ENCODE measurements at regions not wholly inside any gene's neighbourhood (a gene's known extent, or its start where the extent isn't known, plus 50 kb on each side); places are given as distances from the start of the nearest gene placed in this dataset.

- no peak for TF ChIP-seq HOXC10 (CRISPR knock-in tag; IDR thresholded peaks at IDR 0.05)
- TF ChIP-seq ZNF501 (tag by site-specific recombination; IDR thresholded peaks at IDR 0.05): no peak
- TF ChIP-seq, protein P1, sequence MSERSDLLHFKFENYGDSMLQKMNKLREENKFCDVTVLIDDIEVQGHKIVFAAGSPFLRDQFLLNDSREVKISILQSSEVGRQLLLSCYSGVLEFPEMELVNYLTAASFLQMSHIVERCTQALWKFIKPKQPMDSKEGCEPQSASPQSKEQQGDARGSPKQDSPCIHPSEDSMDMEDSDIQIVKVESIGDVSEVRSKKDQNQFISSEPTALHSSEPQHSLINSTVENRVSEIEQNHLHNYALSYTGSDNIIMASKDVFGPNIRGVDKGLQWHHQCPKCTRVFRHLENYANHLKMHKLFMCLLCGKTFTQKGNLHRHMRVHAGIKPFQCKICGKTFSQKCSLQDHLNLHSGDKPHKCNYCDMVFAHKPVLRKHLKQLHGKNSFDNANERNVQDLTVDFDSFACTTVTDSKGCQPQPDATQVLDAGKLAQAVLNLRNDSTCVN (tag by site-specific recombination; optimal IDR thresholded peaks at IDR 0.05): no peak
- TF ChIP-seq ZNF362 (tag by site-specific recombination; IDR thresholded peaks at IDR 0.05): no peak
- TF ChIP-seq, protein P2, sequence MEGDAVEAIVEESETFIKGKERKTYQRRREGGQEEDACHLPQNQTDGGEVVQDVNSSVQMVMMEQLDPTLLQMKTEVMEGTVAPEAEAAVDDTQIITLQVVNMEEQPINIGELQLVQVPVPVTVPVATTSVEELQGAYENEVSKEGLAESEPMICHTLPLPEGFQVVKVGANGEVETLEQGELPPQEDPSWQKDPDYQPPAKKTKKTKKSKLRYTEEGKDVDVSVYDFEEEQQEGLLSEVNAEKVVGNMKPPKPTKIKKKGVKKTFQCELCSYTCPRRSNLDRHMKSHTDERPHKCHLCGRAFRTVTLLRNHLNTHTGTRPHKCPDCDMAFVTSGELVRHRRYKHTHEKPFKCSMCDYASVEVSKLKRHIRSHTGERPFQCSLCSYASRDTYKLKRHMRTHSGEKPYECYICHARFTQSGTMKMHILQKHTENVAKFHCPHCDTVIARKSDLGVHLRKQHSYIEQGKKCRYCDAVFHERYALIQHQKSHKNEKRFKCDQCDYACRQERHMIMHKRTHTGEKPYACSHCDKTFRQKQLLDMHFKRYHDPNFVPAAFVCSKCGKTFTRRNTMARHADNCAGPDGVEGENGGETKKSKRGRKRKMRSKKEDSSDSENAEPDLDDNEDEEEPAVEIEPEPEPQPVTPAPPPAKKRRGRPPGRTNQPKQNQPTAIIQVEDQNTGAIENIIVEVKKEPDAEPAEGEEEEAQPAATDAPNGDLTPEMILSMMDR (tag by site-specific recombination; IDR thresholded peaks at IDR 0.05): no peak
- TF ChIP-seq, protein P3, sequence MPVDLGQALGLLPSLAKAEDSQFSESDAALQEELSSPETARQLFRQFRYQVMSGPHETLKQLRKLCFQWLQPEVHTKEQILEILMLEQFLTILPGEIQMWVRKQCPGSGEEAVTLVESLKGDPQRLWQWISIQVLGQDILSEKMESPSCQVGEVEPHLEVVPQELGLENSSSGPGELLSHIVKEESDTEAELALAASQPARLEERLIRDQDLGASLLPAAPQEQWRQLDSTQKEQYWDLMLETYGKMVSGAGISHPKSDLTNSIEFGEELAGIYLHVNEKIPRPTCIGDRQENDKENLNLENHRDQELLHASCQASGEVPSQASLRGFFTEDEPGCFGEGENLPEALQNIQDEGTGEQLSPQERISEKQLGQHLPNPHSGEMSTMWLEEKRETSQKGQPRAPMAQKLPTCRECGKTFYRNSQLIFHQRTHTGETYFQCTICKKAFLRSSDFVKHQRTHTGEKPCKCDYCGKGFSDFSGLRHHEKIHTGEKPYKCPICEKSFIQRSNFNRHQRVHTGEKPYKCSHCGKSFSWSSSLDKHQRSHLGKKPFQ (tag by site-specific recombination; IDR thresholded peaks at IDR 0.05): no peak
- no peak for TF ChIP-seq YY1 (tag by site-specific recombination; IDR thresholded peaks at IDR 0.05)
- no peak for TF ChIP-seq MYNN (tag by site-specific recombination; IDR thresholded peaks at IDR 0.05; ENCODE audit: borderline replicate concordance)
- TF ChIP-seq, protein P4, sequence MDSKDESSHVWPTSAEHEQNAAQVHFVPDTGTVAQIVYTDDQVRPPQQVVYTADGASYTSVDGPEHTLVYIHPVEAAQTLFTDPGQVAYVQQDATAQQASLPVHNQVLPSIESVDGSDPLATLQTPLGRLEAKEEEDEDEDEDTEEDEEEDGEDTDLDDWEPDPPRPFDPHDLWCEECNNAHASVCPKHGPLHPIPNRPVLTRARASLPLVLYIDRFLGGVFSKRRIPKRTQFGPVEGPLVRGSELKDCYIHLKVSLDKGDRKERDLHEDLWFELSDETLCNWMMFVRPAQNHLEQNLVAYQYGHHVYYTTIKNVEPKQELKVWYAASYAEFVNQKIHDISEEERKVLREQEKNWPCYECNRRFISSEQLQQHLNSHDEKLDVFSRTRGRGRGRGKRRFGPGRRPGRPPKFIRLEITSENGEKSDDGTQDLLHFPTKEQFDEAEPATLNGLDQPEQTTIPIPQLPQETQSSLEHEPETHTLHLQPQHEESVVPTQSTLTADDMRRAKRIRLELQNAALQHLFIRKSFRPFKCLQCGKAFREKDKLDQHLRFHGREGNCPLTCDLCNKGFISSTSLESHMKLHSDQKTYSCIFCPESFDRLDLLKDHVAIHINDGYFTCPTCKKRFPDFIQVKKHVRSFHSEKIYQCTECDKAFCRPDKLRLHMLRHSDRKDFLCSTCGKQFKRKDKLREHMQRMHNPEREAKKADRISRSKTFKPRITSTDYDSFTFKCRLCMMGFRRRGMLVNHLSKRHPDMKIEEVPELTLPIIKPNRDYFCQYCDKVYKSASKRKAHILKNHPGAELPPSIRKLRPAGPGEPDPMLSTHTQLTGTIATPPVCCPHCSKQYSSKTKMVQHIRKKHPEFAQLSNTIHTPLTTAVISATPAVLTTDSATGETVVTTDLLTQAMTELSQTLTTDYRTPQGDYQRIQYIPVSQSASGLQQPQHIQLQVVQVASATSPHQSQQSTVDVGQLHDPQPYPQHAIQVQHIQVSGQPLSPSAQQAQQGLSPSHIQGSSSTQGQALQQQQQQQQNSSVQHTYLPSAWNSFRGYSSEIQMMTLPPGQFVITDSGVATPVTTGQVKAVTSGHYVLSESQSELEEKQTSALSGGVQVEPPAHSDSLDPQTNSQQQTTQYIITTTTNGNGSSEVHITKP (tag by site-specific recombination; IDR thresholded peaks at IDR 0.05): no peak
- TF ChIP-seq ZNF274 (IDR thresholded peaks at IDR 0.05; ENCODE audit: low read length): no peak
- TF ChIP-seq ZNF274 (tag by site-specific recombination; IDR thresholded peaks at IDR 0.05; ENCODE audit: borderline replicate concordance): no peak
These were observed 205.8 kb downstream of the NDUFA10 start for GRCh38 chr2:239819091-239819973.

Measured in HEK293 (cell line).